ENCODE measurements at regions not wholly inside any gene's neighbourhood (a gene's known extent, or its start where the extent isn't known, plus 50 kb on each side); places are given as distances from the start of the nearest gene placed in this dataset.
A peak's percentile ranks its signal among the peaks of the same experiment; 100 is the strongest.

DNA sequence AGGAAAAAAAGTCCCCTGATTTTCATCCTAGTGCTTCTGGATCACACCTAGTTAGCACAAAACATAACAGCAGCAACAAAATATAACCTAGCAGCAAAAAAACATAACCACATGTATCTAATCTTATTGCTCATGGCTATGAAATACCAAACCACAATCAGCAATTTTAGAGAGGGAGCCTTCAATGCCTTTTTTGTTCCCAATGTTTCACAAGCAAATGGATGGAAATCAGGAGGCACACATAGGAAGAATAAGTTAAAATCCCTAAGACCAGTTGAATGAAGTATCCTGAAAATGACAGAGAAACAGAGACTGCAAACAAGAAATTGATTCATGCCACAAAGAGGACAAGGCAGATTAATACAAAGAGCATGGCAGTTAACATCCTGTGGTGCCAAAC, 361.6 kb downstream of the GPM6A start:
- no peak for DNase-seq

DNA sequence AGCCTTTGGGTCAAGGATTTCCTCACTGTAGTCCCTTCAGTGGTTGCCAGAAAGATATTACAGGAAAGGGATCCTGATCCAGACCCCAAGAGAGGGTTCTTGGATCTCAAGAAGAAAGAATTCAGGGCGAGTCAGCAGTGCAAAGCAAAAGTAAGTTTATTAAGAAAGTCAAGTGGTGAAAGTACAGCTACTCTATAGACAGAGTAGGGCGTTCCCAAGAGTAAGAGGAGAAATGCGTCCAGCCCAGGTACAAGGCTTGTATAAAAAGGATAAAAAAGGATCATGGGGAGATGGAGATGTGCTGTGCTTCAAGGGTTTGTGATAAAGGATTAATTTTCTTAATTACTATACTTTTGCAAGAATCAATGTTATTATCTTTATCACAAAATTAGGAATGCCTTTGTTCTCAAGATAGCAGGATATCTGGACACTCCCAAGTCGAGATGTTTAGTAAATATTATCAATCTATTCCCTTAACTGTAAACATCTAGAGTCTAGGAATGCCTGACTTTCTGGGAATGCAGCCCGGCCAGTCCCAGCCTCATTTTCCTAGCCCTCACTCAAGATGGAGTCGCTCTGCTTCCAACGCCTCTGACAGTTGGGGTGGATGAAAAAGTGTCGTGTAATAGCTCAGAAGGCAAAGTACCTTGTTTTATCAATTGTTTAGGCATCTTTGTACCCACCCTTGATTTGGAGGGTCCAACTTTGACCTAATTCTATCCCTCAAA, 360.7 kb downstream of the GPM6A start:
- no peak for DNase-seq

DNA sequence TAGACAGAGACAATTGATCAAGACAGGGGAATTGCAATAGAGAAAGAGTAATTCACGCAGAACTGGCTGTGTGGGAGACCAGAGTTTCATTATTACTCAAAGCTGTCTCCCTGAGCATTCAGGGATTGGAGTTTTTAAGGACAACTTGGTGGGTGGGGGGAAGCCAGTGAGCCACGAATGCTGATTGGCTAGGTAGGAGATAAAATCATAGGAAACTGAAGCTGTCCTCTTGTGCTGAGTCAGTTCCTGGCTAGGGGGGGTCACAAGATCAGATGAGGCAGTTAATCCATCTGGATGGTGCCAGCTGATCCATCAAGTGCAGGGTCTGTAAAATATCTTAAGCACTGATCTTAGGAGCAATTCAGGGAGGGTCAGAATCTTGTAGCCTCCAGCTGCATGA, 358.6 kb downstream of the GPM6A start:
- no peak for DNase-seq

DNA sequence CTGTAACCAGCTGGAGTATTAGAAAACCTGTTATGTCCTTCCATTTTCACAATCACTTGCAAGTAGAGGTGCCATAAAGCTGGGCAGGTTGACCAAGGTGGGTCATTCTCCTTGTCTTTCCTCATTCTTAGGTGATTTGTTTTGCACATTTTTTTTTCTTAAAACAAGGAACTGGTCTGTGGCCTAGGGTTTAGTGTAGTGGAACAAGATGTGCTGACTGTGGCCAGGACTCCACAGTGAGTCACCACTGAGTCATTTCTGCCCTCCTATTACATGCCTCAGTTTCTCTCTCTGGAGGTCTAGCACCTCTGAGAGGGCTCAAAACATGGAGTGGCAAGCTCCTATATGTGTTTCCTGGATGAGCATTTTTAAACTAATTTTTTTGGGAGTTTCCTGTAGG, 355.9 kb downstream of the GPM6A start:
- no peak for DNase-seq

DNA sequence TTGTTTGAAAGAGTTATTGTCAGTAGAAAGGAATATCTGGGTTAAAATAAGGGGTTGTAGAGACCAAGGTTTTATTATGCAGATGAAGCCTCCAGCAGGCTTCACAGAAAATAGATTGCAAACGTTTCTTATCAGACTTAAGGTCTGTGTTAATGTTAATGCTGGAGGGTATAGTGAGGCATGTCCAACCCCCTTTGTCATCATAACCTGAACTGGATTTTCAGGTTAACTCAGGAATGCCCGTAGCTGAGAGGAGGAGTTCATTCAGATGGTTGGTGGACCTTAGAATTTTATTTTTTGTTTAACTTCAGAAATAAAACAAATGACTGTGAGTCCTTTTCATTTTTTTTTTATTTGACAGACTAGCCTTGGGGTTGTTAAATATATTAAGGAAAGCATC, 354.1 kb downstream of the GPM6A start:
- no peak for DNase-seq

DNA sequence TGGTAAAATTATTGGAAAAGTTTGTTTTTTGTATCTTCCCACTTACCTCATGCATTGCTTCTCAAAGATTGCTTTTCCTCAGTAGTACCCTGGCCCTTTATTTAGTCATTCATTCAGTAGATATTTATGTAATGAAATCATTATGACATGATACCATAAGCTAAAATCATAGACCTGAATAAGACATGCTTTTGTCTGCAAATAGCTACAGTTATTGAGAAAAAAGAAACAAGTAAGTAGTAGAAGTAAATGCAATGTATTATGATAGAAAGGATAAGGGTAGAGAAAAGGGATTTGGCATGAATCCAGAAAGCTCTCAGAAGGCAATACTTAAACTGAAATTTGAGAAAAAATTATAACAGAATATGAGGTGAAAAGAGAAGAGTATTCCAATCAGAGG, 352.5 kb downstream of the GPM6A start:
- DNase-seq, result no peak

DNA sequence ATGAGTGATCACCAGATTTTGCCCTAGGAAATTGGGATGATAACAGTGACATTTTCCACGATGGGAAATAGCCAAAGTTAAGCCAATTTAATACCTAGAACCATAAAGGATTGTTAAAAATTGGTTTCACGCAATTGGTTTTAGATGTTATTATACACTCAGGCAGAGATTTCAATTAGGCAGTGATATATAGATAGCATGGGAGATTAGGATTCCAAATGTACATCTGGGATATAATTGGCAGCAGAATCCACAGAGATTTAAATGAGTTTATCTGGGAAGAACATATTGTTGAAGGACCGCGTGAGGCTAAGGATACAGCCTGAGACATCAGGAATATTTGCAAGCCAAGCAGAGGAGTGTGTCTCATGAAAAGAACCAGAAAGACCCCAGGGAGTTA, 351.6 kb downstream of the GPM6A start:
- DNase-seq, result no peak

DNA sequence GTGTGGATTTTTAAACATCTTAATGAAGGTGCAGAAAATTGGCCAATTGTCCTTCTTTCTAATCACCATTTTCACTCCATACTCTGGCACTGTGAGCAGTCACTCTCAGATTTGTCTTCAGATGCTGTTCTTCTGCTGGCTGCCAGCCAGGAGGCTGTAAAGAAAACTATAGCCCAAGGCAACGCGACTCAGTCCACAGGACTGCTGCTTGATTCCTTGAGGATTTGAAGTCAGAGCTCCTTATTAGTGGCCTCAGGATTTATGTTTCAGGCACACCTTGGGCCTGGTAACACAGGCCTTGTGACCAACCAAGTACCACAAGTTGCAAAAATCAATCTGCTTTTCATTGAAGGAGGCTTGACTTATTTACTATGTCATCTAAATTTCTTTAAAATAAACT, 342.6 kb downstream of the GPM6A start:
- no peak for DNase-seq

DNA sequence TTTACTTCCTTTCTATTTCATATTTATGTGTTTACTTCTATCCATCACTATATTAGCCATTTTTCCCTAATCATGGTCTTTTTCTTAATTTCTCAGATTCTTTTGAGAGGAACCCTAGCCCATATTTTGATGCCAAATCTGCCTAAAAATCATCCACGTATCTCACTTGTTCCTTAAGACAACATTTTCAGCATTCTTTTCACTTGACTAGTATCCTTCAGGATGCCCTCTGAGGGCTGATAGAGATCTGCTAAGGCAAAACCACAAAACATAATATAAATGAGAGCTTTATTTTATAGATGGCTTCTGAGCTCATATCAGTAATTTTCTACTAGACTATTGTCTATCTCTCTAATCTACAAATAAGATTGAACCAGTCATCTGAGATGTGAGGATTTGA, 341.9 kb downstream of the GPM6A start:
- DNase-seq, result no peak

DNA sequence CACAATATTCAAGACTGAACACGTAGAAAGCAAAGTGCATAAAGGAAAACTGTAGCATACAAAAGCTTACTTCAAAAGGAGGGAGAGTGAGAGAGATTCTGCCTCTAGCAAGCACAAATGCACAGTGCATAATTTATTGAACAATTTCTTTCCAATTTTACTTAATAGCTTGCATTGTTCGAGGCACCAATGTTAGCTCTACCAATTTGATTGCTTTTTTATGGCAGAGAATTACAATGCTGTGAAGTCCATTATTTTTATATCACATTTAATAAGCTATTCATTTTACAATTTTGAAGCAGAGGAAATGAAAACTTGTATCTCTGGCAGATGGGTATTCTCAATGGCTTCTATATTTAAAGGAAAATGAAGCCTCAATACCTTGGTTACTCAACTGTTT, 331.7 kb downstream of the GPM6A start:
- no peak for DNase-seq

DNA sequence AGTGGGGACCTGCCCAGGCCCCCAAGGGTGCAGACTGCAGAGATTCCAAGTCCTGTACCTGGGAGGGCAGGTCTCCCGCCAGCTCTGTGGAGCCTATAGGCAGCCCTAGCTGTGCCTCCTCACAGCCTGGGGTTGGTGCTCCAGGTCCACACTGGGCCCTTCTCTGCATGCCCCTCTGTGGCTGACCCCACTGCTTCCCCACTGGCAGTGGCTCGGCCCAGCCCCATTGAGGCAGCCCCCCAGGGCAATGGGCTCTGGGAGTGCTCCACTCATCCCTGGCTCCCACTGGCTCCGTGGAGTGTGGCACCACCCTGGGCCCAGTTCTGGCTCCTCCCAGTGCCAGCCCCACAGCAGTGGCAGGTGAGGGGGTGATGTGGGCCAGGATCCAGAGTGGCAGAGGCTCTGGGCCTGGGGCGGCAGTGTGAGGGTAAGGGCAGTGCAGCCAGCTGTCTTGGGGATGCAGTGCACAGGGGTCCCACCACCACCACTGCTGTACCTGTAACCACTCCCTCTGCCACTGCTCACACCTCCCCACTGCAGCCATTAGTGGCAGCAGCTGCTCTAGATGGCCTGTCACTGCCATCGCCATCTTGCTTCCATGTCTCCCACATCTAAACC, 312.2 kb downstream of the GPM6A start:
- no peak for DNase-seq

DNA sequence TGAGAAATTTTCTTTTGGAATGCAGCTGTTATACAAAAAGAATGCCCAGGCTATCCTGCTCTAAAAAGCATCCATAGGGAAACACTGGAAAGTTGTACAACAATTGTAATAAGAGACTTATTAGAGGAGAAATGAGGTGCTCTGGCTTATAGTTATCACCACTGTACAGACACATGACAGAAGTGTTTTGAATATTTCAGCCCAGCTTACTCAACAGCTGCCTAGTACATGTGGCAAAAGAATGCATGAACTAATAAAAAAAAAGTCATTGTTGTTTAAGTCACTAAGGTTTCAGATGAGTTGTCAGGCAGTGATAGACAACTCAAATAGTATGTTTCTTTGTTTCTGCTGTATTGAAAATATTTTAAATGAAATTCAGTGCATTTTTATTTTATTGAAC, 307.7 kb downstream of the GPM6A start:
- no peak for DNase-seq

DNA sequence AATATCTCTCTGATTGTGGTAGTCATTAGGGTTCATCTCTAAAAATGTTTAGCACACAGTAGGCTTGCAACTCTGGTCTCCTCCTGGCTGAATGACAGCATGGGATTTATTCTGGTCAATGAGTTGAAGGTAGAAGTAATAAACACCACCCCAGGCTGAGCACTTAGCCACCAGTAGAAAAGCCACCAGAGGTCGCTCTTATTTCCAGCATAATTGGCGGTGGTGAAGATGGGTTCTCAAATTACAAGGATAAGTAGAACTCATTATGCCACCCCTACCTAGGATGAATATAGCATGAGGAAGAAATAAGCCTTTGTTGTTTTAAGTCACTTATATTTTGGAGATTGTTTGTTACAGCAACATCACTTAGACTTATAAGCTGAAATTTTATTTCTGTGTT, 302.7 kb downstream of the GPM6A start:
- no peak for DNase-seq

DNA sequence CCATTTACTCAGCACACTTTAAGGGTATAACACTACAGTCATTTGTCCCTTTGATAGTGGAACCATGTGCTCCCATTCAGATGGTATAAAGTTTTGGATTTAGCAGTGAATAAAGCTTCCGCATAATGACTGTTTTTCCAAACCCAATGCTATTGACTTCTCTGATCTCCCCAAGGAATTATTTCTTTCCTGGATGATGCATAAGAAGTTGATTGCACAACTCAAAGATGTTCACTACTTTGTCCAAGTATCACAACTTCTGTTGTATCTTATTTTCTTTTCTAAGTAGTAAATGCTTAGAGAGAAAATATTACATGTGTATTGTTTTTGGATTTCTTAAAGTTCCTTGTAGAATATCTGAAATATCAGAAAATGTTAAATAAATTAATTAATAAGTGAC, 300.2 kb downstream of the GPM6A start:
- DNase-seq, result no peak

DNA sequence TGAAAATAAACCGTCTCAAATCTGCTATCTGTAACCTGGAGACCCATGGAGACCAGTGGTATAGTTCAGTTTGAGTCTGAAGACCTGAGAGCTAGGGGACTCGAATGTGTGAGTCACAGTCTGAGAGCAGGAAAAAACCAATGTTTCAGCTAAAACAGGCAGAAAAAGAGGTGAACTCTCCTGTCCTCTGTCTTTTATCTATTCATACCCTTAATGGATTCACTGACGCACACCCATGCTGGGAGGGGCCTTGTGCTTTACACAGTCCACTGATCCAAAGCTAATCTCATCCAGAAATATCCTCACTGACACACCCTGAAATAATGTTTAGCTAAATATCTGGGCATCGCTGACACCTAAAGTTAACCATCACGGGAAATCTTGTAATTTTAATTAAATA, 297.9 kb downstream of the GPM6A start:
- DNase-seq, result no peak

DNA sequence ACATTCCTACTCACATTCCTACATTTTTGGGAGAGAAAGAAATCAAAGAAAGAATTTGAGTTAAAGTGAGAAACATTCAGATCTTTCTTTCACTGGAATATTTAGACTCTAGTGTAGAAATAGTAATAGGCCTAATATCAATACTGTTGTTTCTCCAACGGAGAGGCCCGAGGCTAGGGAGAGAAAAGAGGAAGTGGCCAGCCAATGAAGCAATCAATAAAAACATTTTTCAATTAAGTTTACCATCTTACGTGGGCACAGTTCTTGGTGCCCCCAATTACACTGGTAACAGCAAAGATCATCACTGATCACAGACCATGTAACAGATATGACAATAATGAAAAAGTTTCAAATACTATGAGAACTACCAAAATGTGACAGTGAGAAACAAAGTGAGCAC, 281.4 kb downstream of the GPM6A start:
- DNase-seq, result no peak

DNA sequence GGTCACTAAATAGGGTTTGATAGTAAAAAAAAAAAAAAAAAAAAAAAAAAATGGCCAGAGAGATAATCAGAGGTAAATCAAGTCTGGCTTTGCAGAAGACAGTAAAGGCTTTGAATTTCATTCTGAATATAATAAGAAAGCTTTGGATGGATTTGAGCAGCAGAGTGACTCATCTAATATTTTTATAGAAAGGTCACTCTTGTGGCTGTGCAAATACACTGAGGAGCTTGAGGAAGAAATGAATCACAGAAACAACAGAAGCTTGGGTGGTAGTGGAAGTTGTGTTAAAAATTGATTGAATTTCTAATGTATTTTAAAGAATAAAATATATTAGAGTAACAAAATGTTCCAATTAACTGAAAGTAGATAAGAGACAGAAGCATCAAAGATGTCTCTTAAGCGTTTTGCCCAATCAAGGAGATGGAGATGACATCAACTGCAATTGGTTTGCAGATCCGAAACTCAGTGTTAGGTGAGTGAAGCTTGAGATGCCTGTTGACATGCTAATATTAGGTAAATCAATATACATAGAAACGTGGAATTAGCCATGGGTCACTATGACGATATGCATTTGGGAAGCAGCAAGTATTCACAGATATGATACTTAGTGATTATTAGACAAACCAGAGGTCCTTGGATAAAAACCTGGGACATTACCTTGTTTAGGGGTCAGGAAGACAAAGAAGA, 280.5 kb downstream of the GPM6A start:
- DNase-seq, result no peak

DNA sequence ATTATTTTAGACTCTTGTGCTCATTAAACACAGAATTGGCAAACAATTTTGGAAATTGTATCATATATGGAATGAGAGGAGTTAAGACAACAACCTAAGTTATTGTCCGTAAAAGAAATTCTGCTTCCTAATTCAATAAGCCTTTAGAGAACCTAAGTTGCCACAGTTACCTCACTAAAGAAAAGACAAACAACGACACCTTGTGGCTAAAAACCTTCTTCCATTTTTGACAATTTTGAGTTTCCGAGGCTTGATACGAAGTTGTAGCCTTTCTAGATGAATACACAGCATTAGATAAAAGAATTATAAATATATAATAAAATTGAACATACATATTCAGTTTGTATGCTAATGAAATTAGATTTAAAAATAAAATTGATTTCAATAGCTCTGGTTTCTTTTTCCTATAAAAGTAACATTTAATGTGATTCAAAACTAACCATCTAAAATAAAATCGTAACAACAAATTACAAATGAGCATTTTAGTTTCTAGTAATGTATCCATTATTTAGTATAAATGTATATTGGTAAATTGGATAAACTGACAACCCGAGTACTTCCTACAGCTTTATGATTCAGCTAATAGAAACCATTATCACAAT, 275.1 kb downstream of the GPM6A start:
- peak; percentile 80 for DNase-seq

DNA sequence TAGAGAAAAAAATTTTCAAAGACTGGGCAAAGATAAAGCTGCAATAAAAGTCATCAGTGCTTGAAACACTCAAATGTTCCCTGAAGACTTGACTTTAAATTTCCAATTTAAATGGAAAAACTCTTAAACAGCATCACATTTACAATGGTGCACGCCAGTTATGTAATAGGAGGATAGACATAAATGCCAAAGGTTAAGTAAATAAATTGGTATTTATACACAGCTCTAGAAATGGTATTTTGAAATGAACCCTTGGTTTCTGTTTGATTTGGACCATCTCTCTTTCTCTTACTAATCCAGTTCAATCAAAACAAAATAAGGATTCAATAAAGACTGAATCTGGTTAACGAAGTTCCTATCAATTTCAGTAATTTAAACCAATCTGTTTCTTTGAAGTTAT, 272.6 kb downstream of the GPM6A start:
- DNase-seq, result peak; percentile 28

DNA sequence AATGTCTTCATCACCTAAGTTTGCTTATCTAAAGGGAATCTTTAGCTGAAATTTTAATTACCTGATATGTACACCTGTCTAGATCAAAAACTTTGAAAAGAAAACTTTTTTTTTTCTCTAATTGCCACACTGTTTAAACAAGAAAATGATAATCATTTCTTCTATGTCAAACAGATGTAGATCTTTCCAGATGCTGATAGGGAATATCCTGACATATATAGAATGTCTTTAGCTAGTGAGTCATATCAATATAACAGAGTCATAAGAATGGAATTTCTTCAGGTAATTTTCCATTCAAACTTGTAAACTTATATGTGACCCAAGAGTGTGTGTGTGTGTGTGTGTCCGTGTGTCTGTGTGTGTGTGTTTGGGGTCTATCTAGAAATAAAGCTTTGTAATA, 271.9 kb downstream of the GPM6A start:
- DNase-seq, result no peak

DNA sequence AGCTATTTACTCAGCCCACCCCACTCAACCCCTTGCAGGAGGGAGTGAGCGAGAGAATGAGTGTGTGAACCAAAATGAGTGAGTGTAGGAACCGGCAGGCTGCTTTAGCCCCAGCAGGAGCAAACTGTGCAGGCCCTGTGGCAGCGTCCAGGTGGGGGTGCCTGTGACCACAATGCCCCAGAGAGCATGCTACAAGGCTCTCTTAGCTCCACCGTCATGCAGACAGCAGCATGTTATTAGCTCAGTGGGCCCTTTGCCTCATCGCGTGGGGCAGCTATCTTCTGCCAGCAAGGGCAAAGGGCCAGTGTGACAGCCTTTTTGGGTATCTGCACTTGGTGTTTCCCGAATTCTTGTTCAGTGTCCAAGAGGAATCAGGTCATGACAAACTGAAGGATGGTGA, 271.3 kb downstream of the GPM6A start:
- DNase-seq, result no peak

DNA sequence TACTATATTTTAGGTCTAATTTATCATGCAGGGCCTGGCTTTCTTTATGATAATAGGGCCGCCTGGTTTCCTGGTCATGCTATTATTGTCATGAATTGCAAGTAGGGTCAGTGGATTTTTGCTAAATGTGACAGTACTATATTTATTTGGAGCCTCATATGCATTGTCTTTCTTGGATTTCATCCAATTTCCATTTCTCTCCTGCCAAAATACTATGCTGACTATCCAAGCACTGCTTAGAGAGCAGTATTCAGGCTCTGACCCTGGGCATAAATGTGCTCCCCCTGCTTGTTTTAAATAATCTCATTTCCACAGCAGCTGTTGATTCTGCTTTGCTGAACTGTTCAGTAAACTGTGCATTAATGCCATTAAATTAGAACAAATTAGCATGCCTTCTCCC, 269.3 kb downstream of the GPM6A start:
- peak; percentile 89 for DNase-seq

DNA sequence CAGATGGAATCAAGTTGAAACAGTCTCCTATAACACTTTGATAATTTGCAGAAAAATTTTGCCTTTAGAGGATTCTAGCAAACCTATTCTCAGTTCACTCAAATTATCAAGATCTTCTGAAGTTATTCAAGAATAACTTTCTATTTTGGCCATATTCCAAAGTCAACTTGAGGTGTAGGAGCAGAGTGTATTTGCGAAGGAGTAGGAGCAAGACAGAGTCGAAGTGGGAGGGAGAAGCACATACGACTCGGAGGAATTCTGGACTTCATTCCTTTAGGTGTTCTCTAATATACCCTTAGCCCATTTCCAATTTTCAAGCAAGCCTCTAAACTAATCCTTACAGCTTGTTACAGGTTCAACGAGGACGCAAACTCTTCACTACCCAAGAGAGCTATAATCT, 252.9 kb downstream of the GPM6A start:
- DNase-seq, result no peak

DNA sequence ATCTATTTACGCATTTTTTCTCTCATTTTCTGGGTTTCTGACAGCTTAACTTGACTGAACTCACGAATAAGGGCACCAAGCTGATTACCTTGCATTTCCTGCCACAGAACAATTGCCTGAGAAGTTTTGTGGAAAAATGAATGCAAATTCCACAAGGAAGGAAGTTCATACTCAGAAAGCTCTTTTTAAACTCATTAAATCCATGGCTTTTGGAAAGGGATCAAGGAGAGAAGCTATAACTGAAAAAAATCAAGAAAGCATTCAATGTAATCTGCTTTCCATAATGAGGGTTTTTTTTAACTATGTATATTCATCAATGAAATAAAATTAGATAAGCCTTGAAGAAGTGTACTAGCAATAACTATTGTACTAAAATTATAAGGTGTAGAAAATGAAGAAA, 252.5 kb downstream of the GPM6A start:
- no peak for DNase-seq
